Lung (tissue), 11 donors: ENCODE measurements at regions not wholly inside any gene's neighbourhood (a gene's known extent, or its start where the extent isn't known, plus 50 kb on each side); places are given as distances from the start of the nearest gene placed in this dataset.

Experiments
- ATAC-seq: fragments of 200-7000 bp; cut with Tn5 transposase; one replicate; pipeline ENCODE4 v1.9.1; 2020; ENCODE audit warnings: moderate number of reproducible peaks; ENCODE audit not compliant: insufficient read depth, low FRiP score
- DNase-seq, 3 donors: peaks; one replicate each; pipeline ENCODE4 v3.0.0-alpha.2; 2013 to 2017
- H3K27ac ChIP-seq, 2 donors: one replicate each; pipeline ENCODE4 v1.5.1; 2013; ENCODE audit warnings: mild to moderate bottlenecking in 2 of 2, moderate library complexity in 2 of 2, control low read depth in 1 of 2, inconsistent platforms in 1 of 2, low read depth in 1 of 2, low read length in 1 of 2
- H3K27me3 ChIP-seq, 3 donors: one replicate each; pipeline ENCODE4 v1.5.1; 2013; ENCODE audit warnings: low read length in 2 of 3; ENCODE audit not compliant: control insufficient read depth in 3 of 3, insufficient read depth in 3 of 3
- H3K36me3 ChIP-seq, 4 donors: one replicate each; pipeline ENCODE4 v1.5.1; 2013; ENCODE audit warnings: low read length in 4 of 4, mild to moderate bottlenecking in 1 of 4, moderate library complexity in 1 of 4; ENCODE audit not compliant: control insufficient read depth in 4 of 4, insufficient read depth in 4 of 4
- H3K4me1 ChIP-seq, 5 donors: one replicate each; pipeline ENCODE4 v1.5.1; 2013; ENCODE audit warnings: low read length in 5 of 5, mild to moderate bottlenecking in 2 of 5, moderate library complexity in 1 of 5; ENCODE audit not compliant: control insufficient read depth in 5 of 5, insufficient read depth in 5 of 5
- H3K4me3 ChIP-seq: one replicate; pipeline ENCODE4 v1.5.1; 2013; ENCODE audit warnings: mild to moderate bottlenecking, control low read depth, moderate library complexity
- H3K9ac ChIP-seq, 2 donors: one replicate each; pipeline ENCODE4 v1.5.1; 2013; ENCODE audit warnings: low read length in 2 of 2, control low read depth in 1 of 2; ENCODE audit not compliant: insufficient read depth in 1 of 2
- H3K9me3 ChIP-seq, 4 donors: one replicate each; pipeline ENCODE4 v1.5.1; 2013; ENCODE audit warnings: low read length in 3 of 4, mild to moderate bottlenecking in 1 of 4, moderate library complexity in 1 of 4; ENCODE audit not compliant: control insufficient read depth in 4 of 4, insufficient read depth in 3 of 4
- WGBS, 2 donors: extraction: QIAGEN DNeasy Blood & Tissue Kit; methylation state at CpG; one replicate each; pipeline ENCODE4 v1.1.7; 2013; 5-methylcytosine and 5-hydroxymethylcytosine counted together
- TF ChIP-seq, protein P1 (sequence below): IDR thresholded peaks from 2 replicates; pipeline ENCODE4 v1.5.1; 2012; ENCODE audit warnings: mild to moderate bottlenecking; ENCODE audit errors: control extremely low read depth, extremely low read depth
- donor health status: control.
- donor health status: control.
- donor health status: Bipolar disorder and iron deficiency.
- donor health status: healthy.
- donor health status: DM: yes; HTN: yes; CAD: no.

DNA sequence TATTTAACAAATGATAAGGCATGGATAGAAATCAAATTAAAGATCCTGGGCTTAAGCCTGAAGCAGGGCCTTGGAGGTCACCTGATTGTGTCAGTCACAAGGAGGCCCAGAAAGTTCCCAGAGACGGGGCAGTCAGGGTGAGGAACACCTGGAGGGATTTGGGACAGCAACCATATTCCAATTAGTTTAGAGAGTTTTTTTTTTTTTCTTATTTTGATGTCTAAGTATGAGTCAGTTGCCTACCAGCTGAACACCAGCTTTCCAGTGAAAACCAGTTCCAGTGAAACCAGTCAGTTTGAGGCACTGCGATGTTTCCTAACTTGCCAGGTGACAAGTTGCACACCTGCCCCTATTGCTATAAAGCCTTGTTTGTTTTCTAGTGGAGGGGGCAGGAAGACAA is 350.7 kb upstream of the AZI2 start:
- no peaks in the 10 kb centered on the region for H3K27me3 ChIP-seq
- peaks cover 0 to 4% (median 0%) of the 10 kb centered on the region in 5 donors for H3K4me1 ChIP-seq
- ATAC-seq (no peak), DNase-seq (no peak)
- no peak overlapping the region for H3K27ac ChIP-seq
- H3K4me3 ChIP-seq: no peak overlapping the region
- WGBS, 2 donors: 85 to 86% methylated on average over 2 of the region's 2 CpGs
- H3K9me3 ChIP-seq: no peaks in the 10 kb centered on the region
- TF ChIP-seq, protein P1, sequence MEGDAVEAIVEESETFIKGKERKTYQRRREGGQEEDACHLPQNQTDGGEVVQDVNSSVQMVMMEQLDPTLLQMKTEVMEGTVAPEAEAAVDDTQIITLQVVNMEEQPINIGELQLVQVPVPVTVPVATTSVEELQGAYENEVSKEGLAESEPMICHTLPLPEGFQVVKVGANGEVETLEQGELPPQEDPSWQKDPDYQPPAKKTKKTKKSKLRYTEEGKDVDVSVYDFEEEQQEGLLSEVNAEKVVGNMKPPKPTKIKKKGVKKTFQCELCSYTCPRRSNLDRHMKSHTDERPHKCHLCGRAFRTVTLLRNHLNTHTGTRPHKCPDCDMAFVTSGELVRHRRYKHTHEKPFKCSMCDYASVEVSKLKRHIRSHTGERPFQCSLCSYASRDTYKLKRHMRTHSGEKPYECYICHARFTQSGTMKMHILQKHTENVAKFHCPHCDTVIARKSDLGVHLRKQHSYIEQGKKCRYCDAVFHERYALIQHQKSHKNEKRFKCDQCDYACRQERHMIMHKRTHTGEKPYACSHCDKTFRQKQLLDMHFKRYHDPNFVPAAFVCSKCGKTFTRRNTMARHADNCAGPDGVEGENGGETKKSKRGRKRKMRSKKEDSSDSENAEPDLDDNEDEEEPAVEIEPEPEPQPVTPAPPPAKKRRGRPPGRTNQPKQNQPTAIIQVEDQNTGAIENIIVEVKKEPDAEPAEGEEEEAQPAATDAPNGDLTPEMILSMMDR: no peak
- H3K36me3 ChIP-seq: no peaks in the 10 kb centered on the region
- no peak overlapping the region for H3K9ac ChIP-seq

DNA sequence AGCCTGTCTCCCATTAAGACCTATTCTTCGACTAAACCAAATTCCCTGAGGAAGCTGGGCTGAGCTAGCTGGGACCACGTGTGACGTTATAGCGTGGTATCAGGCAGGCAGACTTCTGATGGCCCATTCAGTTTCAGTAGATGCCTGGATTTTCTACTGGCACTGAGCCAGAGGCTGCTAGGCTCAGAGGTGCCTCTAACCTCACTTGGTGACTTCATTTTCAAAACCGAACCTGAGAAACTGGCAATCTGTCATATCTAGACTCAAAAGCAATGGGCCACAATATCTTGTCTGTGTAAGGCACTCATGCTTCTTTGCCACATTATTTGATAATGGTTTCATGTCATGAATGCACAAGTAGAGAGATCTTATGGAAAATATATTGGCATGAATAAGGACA is 352.1 kb upstream of the AZI2 start:
- TF ChIP-seq, protein P1: no peak
- no peak for DNase-seq
- peaks cover 0 to 4% (median 0%) of the 10 kb centered on the region in 5 donors for H3K4me1 ChIP-seq
- no peaks in the 10 kb centered on the region for H3K9me3 ChIP-seq
- H3K4me3 ChIP-seq: no peak overlapping the region
- no peak overlapping the region for H3K27ac ChIP-seq
- no peaks in the 10 kb centered on the region for H3K27me3 ChIP-seq
- 93 to 94% methylated on average over 5 of the region's 5 CpGs for WGBS, 2 donors
- H3K9ac ChIP-seq: no peak overlapping the region
- no peaks in the 10 kb centered on the region for H3K36me3 ChIP-seq
- ATAC-seq: no peak

DNA sequence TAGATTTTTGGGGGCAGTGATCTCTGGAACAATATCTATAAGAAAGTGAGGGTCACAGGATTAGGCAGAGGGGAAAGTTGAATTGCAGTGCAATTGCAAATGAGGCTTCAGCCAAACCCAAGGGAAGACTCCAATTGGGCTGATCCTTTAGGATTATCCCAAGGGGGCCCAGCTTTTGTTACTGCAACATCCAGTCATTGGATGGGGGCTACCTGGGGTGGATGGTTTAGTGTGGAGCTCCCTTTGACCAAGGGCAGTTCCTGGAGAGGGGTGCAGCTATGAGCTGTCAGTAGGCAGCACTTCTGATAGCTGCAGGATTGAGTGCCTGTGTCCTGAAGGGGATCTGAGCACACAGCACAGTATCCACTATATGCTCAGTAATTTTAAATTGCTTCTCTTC is 355.2 kb upstream of the AZI2 start:
- no peak overlapping the region for H3K4me3 ChIP-seq

DNA sequence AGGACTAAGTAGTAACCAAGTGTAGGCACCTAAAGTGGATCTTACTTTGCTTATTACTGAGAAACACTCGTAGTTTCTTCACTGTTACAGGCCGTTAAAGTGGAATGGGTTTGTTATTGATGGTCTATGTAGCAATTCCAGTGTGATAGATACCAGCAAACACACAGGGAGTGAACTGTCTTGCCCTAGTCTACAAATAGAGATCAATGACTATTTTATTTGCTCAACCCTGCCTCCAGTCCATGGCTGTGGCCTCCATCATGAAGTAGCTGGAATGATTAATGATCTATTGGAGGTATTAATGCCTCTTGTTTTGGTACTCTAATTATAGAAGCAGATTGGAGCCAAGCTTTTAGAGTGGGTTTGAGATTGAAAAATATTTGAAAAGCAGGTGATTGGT is 362.7 kb upstream of the AZI2 start:
- H3K27ac ChIP-seq: no peak overlapping the region
- 81 to 85% methylated on average over 2 of the region's 2 CpGs for WGBS, 2 donors
- no peak for ATAC-seq

More for the DNA sequence above, 355.2 kb upstream of the AZI2 start:
- H3K36me3 ChIP-seq: no peaks in the 10 kb centered on the region
- no peak for DNase-seq
- no peak for ATAC-seq
- H3K9ac ChIP-seq: no peak overlapping the region
- H3K27me3 ChIP-seq: no peaks in the 10 kb centered on the region
- peaks cover 0 to 4% (median 0%) of the 10 kb centered on the region in 5 donors for H3K4me1 ChIP-seq
- TF ChIP-seq, protein P1: no peak
- H3K27ac ChIP-seq: no peak overlapping the region
- H3K9me3 ChIP-seq: no peaks in the 10 kb centered on the region

More for the DNA sequence above, 362.7 kb upstream of the AZI2 start:
- H3K4me3 ChIP-seq: no peak overlapping the region
- DNase-seq: no peak
- no peaks in the 10 kb centered on the region for H3K27me3 ChIP-seq
- no peaks in the 10 kb centered on the region for H3K4me1 ChIP-seq
- H3K36me3 ChIP-seq: no peaks in the 10 kb centered on the region
- TF ChIP-seq, protein P1: no peak
- H3K9me3 ChIP-seq: no peaks in the 10 kb centered on the region
- no peak overlapping the region for H3K9ac ChIP-seq
